ENCODE measurements at regions not wholly inside any gene's neighbourhood (a gene's known extent, or its start where the extent isn't known, plus 50 kb on each side); places are given as distances from the start of the nearest gene placed in this dataset.

DNA sequence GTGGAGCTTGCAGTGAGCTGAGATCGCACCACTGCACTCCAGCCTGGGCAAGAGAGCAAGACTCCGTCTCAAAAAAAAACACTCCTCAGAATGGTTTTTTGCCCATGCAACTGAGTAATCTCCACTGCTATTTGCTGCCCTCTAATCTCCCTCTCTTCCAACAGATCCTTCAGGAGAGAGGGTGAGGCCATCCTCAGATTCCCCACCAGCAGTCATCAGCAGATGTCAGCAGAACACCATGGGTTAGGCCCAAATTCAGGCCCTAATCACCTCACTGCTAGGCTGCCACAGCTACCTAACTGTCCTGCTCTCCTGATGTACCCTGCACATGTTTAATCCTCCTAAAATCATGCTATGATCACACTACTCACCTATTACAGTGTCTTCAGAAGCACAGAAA lies 63.2 kb upstream of the BEND6 start:
- TF ChIP-seq, protein P1, sequence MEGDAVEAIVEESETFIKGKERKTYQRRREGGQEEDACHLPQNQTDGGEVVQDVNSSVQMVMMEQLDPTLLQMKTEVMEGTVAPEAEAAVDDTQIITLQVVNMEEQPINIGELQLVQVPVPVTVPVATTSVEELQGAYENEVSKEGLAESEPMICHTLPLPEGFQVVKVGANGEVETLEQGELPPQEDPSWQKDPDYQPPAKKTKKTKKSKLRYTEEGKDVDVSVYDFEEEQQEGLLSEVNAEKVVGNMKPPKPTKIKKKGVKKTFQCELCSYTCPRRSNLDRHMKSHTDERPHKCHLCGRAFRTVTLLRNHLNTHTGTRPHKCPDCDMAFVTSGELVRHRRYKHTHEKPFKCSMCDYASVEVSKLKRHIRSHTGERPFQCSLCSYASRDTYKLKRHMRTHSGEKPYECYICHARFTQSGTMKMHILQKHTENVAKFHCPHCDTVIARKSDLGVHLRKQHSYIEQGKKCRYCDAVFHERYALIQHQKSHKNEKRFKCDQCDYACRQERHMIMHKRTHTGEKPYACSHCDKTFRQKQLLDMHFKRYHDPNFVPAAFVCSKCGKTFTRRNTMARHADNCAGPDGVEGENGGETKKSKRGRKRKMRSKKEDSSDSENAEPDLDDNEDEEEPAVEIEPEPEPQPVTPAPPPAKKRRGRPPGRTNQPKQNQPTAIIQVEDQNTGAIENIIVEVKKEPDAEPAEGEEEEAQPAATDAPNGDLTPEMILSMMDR (IDR thresholded peaks at IDR 0.05; ENCODE audit: insufficient read depth, low read length, poor library complexity, severe bottlenecking): no peak
- no peak for TF ChIP-seq EZH2phosphoT487 (conservative IDR thresholded peaks at IDR 0.05; ENCODE audit: low read length)
